Right lobe of liver (tissue), 4 donors: ENCODE measurements at regions not wholly inside any gene's neighbourhood (a gene's known extent, or its start where the extent isn't known, plus 50 kb on each side); places are given as distances from the start of the nearest gene placed in this dataset.

Experiments used
- POLR2A ChIP-seq: fragments of 450-650 bp; IDR thresholded peaks from one replicate; pipeline ENCODE4 v1.6.1; 2017; ENCODE audit warnings: antibody characterized with exemption, mild to moderate bottlenecking
- TF ChIP-seq, protein P1 (sequence below), 4 donors: fragments of 200-600 bp in 3 of 4; fragments of 450-650 bp in 1 of 4; IDR thresholded peaks; one replicate each; pipeline versions ENCODE4 v1.5.1 to v1.8.0; 2016 to 2022; ENCODE audit warnings: antibody characterized with exemption in 4 of 4, mild to moderate bottlenecking in 2 of 4
- donor health status: DM: no; HTN: no; CAD: no.
- donor health status: DM: no; HTN: no; CAD: no.
- donor health status: DM: no; HTN: yes; CAD: no.

DNA sequence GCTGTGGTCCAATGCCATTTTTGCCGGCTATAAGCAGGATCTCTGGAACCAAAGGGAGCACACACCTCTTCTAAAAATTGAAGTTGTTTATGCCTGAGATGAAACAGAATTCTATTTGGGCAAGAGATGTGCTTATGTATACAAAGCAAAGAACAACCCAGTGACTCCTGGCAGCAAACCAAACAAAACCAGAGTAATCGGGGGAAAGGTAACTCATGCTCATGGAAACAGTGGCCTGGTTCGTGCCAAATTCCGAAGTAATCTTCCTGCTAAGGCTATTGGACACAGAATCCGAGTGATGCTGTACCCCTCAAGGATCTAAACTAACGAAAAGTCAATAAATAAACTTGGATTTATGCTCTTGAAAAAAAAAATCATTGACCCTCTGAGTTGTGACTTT is 178.7 kb downstream of the CEMIP2 start:
- TF ChIP-seq, protein P1, sequence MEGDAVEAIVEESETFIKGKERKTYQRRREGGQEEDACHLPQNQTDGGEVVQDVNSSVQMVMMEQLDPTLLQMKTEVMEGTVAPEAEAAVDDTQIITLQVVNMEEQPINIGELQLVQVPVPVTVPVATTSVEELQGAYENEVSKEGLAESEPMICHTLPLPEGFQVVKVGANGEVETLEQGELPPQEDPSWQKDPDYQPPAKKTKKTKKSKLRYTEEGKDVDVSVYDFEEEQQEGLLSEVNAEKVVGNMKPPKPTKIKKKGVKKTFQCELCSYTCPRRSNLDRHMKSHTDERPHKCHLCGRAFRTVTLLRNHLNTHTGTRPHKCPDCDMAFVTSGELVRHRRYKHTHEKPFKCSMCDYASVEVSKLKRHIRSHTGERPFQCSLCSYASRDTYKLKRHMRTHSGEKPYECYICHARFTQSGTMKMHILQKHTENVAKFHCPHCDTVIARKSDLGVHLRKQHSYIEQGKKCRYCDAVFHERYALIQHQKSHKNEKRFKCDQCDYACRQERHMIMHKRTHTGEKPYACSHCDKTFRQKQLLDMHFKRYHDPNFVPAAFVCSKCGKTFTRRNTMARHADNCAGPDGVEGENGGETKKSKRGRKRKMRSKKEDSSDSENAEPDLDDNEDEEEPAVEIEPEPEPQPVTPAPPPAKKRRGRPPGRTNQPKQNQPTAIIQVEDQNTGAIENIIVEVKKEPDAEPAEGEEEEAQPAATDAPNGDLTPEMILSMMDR (IDR thresholded peaks at IDR 0.05), result no peak
- TF ChIP-seq POLR2A, result no peak
